HuH-7 (cell line): ENCODE measurements at regions not wholly inside any gene's neighbourhood (a gene's known extent, or its start where the extent isn't known, plus 50 kb on each side); places are given as distances from the start of the nearest gene placed in this dataset.

ENCODE experiments used
- DNase-seq: peaks from one replicate; pipeline ENCODE4 v3.0.0; 2011; ENCODE audit warnings: low spot score

DNA sequence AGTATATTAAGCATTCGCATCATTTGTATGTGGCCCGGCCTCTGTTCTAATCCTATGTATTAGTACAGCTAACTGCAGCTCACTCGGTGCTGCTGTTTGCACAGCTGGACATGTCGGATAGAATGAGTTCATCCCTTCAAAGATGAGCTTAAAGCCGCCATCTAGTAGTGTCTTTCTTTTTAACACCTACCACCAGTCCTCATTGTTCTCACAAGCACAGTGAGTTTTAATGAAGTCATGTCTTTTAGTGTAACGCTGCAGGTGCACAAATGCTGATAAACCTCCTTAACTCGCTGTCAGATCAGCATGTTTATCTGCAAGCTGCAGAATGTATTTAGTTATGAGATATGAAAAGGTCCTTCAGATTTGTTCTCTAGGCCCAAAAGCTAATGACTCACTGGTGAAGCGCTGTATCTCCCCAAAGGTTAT is 247.5 kb downstream of the MTERF1 start:
- DNase-seq: no peak

GRCh38 chr7:91634485-91635177 is 245.9 kb downstream of the MTERF1 start:
- DNase-seq: no peak

GRCh38 chr7:91636129-91636724 is 244.3 kb downstream of the MTERF1 start:
- peak; percentile 23 for DNase-seq

DNA sequence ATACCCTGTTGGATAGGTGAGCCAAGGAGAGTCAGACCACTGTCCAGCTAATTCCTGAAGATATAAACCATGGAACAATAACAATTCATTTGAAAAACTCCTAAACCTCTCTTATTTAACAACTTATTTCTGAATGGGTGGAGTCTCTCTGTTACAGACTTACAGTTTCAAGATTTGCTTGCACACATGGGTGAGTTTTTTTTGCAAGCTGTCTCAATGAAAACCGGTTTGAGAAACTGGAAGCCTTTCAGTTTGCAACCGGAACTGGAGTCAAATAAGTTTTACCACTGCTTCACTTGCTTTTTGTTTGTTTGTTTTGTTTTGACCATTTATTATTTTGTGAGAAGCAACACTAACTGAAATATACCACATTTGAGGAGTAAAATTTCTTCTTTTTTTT is 243.8 kb downstream of the MTERF1 start:
- DNase-seq: no peak

- DNase-seq: no peak
These were observed 236.2 kb downstream of the MTERF1 start for GRCh38 chr7:91644256-91644655.

DNA sequence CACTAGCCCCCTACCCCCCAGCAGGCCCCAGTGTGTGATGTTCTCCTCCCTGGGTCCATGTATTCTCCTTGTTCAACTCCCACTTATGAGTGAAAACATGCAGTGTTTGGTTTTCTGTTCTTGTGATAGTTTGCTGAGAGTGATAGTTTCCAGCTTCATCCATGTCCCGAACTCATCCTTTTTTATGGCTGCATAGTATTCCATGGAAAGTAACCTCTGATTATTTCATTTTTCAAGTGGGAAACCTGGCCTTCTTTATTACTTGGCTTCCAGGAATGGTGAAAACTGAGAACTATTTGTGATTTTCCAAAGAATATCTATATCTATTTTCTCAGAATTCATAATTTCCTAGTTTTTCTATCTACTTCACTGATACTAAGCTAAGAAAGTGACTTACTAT is 235.0 kb downstream of the MTERF1 start:
- DNase-seq: no peak

- DNase-seq: no peak
These were observed 228.5 kb downstream of the MTERF1 start for GRCh38 chr7:91651986-91652385.

GRCh38 chr7:91653286-91653685 is 227.2 kb downstream of the MTERF1 start:
- DNase-seq: no peak

GRCh38 chr7:91655656-91656055 is 224.8 kb downstream of the MTERF1 start:
- no peak for DNase-seq

- DNase-seq: no peak
These were observed 223.7 kb downstream of the MTERF1 start for GRCh38 chr7:91656541-91657482.

- DNase-seq: no peak
These were observed 222.9 kb downstream of the MTERF1 start for GRCh38 chr7:91657483-91658071.

DNA sequence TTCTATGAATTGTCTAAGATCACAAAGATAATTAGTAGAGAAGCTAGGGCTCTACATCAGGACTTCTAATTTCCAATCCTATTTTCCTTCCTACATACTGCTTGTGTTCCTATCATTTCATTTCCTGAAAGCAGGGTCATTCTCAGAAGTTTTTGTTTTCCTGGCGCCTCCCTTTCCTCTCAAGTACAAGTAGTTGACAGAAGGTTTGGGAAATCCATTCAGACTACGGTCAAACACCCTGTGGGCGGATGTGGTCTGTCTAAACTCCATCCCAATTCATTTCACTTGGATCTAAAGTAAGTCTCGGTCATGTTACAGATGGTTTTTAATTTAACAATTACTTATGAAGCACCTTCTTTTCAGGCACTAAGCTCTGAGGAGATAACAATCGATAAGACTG is 221.4 kb downstream of the MTERF1 start:
- no peak for DNase-seq

DNA sequence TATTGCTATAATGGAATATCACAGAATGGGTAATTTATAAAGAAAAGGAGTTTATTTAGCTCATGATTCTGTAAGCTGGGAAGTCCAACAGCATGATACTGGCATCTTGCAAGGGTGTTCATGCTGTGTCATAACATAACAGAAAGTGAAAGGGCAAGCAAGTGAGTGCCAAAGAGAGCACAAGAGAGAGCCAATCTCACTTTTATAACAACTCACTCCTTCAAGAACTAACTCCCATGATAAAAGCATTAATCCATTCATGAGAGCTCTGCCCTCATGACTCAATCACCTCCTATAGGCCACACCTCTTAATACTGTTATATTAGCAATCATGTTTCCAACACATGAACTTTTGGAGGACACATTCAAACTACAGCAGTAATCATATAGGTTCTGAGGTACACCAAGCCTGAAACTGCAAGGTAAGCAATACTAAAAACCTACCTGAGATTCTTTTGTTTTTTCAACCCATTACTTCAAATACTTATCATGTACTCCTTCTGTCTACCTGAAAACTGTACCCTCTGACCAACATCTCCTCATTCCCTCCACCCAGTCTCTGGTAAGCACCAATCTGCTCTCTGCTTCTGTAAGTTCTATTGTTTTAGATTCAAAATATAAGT is 219.7 kb downstream of the MTERF1 start:
- DNase-seq: no peak

DNA sequence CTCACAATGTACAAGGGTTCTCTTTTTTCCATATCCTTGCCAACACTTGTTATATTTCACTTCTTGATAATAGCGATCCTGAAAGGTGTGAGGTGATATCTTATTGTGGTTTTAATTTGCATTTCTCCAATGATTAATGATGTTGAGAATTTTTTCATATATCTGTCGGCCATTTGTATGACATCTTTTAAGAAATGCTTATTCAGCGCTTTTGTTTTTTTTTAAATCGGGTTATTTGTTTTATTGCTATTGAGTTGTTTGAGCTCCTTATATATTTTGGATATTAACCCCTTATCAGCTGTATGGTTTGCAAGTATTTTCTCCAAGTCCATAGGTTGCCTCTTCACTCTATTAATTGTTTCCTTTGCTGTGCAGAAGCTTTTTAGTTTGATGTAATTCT is 218.8 kb downstream of the MTERF1 start:
- no peak for DNase-seq

DNA sequence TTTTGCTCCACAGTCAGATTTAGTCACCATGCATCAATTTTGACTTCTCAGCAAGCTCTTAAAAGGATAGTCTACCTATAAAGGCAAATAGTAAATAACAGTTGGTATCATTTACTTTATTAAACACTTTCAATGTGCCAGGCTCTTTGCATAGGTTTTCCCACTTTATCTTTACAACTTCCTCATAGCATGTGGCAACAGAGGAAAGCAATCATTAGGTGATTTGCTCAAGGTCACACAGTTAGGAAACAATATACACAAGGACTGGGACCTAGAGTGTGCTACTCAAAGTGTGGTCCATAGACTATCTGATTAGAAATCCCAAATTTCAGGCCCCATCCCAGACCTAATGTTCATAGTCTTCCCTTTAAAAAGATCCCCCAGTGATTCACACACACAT is 212.3 kb downstream of the MTERF1 start:
- peak; percentile 35 for DNase-seq

DNA sequence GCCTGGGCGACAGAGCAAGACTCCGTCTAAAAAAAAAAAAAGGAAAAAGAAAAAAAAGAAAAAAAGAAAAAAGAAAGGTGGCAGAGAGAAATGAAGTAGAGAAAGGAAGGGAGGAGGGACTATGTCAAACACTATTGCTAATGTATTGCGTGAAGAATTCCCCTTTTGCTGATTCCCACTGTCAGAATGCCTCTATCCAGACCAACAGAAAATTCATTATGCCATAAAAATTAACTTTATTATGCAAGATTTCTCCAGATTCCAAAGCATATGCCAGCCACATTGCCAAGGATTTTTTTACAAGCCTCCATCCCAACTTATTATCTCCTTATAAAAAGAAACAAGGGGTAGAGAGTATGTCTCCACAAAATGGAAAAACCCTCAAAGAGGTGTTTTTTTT is 209.3 kb downstream of the MTERF1 start:
- no peak for DNase-seq

- DNase-seq: no peak
These were observed 206.0 kb downstream of the MTERF1 start for GRCh38 chr7:91674470-91674869.

DNA sequence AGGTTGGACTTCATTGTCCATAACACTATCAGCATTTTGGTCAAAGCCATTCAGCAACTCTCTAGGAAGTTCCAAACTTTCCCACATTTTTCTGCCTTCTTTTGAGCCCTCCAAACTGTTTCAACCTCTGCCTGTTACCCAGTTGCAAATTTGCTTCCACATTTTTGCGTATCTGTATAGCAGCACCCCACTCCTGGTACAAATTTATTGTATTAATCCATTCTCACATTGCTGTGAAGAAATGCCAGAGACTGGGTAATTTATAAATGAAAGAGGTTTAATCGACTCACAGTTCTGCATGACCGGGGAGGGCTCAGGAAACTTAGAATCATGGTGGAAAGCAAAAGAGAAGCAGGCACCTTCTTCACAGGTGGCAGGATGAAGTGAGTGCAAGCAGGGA is 198.8 kb downstream of the MTERF1 start:
- no peak for DNase-seq

DNA sequence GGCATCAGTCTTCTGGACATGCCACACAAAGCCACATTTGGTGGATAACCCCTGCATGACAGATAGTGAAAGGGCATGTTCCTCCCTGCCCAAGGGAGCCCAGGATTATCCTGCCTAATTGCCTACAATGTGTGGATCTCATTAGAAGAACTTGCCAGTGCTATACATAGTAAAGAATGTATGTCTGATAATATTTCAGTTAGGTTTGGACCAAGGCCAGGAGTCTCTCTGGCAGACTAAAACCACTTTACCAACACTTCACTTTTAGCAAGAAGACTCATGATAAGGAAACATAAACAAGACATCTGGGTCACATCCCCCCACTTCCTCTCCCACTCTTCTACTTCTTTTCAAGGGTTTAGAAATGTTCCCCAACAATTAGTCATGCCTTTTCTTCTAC is 196.7 kb downstream of the MTERF1 start:
- DNase-seq: no peak

DNA sequence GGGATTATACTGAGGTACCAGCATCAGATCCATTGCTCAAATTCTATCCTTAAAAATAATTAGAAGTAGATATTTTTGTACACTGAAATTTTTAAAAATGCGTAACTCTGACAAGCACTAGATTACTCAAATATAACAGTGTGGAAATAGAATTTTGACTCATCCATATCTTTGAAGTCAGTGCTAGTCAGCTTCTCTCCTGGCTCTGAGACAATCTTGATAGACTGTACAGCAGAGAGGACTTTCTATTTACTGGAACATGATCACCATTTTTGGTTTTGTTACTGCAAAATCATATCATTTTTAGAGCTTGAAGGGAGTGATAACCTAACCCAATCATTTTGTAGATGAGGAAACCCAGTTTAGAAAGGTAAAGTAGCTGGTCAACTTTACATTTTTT is 195.0 kb downstream of the MTERF1 start:
- no peak for DNase-seq

DNA sequence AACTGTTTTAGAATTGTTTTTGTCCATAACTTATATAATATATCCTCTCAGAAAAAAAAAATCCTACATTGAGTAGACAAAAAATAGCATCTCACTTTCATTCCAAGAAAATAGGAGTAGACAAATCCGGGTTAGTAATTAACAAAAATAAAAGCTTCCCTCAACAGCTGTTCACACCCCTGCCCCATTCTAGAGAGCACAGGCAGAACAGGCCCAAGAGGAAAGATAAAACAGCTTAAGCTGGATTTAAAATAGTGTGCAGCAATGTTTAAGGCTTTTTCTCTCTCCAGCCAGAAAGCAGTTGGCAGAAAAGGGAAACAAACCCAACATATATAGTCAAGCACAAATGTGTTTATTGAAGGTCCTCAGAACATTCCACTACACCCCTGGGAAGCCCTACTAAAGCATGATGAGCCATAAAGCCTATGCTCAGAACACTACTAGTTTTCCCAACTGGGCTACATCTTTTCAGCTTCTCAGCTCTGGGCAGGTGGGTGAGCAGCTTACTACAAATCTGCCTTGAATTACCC is 189.9 kb downstream of the MTERF1 start:
- DNase-seq: no peak

GRCh38 chr7:91691865-91692264 is 188.6 kb downstream of the MTERF1 start:
- DNase-seq: no peak
